Keratinocyte (primary cell): ENCODE measurements at regions not wholly inside any gene's neighbourhood (a gene's known extent, or its start where the extent isn't known, plus 50 kb on each side); places are given as distances from the start of the nearest gene placed in this dataset.
"Not testable (repeated sequence)": the region's sequence is repeated elsewhere in the genome, so short reads cannot be mapped to it uniquely, and the experiment has no call there.

Experiments
- CTCF ChIP-seq, 3 experiments: IDR thresholded peaks in 1 of 3; conservative IDR thresholded peaks in 1 of 3; optimal IDR thresholded peaks in 1 of 3; 2 replicates in 2 of 3; 3 replicates in 1 of 3; pipeline versions ENCODE3 to v1.5.1; 2011; ENCODE audit warnings: low read length in 3 of 3, mild to moderate bottlenecking in 3 of 3, moderate library complexity in 2 of 3, control low read depth in 1 of 3, inconsistent platforms in 1 of 3; ENCODE audit not compliant: insufficient read depth in 2 of 3; ENCODE audit errors: extremely low read depth in 1 of 3
- EZH2 ChIP-seq: IDR thresholded peaks from one replicate; pipeline ENCODE4 v1.6.1; 2012; ENCODE audit warnings: inconsistent platforms, mild to moderate bottlenecking, low read length, moderate library complexity

DNA sequence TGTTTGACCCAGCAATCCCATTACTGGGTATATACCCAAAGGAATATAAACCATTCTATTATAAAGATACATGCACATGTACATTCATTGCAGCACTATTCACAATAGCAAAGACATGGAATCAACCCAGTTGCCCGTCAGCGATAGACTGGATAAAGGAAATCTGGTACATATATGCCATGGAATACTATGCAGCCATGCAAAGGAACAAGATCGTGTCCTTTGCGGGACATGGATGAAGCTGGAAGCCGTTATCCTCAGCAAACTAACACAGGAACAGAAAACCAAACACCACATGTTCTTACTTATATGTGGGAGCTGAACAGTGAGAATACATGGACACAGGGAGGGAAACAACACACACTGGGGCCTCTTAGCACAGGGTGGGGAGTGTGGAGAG lies 95.1 kb downstream of the USP22 start:
- TF ChIP-seq CTCF (optimal IDR thresholded peaks at IDR 0.05 in 1 of 3, IDR thresholded peaks at IDR 0.05 in 1 of 3, conservative IDR thresholded peaks at IDR 0.05 in 1 of 3; ENCODE audit: extremely low read depth in 1 of 3, insufficient read depth in 2 of 3, low read length in 3 of 3); EZH2: not testable (repeated sequence)
